ENCODE measurements at regions not wholly inside any gene's neighbourhood (a gene's known extent, or its start where the extent isn't known, plus 50 kb on each side); places are given as distances from the start of the nearest gene placed in this dataset.
"Not testable (repeated sequence)": the region's sequence is repeated elsewhere in the genome, so short reads cannot be mapped to it uniquely, and the experiment has no call there.

- ChIA-PET POLR2A (no interaction called here), CTCF (no interaction called here)
- Mint-ChIP-seq H3K9me3 (ENCODE audit: low read depth) (no peaks in the 10 kb centered on the region), H3K4me1 (no peaks in the 10 kb centered on the region), H3K27ac (no peak overlapping the region), H3K27me3 (peaks cover 3% of the 10 kb centered on the region), H3K36me3 (ENCODE audit: low read depth) (no peaks in the 10 kb centered on the region), H3K4me3 (no peak overlapping the region)
- intact Hi-C loops (cut with DNase I, micrococcal nuclease) = no loop called here
- ATAC-seq = no peak
- DNase-seq = no peak
Observed at GRCh38 chr2:220736778-220737177, 835.3 kb downstream of the EPHA4 start.

- Mint-ChIP-seq H3K9me3 (ENCODE audit: low read depth) (no peaks in the 10 kb centered on the region), H3K27ac (no peak overlapping the region), H3K27me3 (peaks cover 5% of the 10 kb centered on the region), H3K4me3 (no peak overlapping the region), H3K36me3 (ENCODE audit: low read depth) (no peaks in the 10 kb centered on the region), H3K4me1 (no peaks in the 10 kb centered on the region)
- no peak for DNase-seq
- ChIA-PET CTCF (no interaction called here), POLR2A (no interaction called here)
- no peak for ATAC-seq
- intact Hi-C loops (cut with DNase I, micrococcal nuclease) = no loop called here
Observed at GRCh38 chr2:220743203-220743602, 828.9 kb downstream of the EPHA4 start.

DNA sequence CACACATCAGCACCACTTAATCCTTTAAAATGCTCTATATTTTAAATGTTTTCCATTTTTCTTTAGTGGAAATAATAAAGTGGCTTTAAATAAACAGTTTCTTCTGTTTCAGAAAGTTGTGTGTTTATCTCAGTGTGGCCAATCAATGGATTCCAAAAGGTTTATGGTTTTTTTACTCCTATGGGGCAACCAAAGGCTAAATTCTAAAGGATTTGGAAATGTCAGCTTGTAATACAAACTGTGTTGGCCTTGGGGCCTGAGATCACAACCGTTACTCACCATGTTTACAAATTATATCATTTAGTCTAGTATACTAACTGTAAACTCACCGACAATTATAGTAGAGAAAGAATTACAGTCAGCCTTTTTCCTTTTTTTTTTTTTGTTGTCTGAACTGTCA, 827.2 kb downstream of the EPHA4 start:
- intact Hi-C loops (cut with DNase I, micrococcal nuclease) = loop anchor here in 1 of 2 experiments (1.0 kb wide), 1 partner anchor 31 kb away; no protein-coding TSS in a partner anchor
- Mint-ChIP-seq H3K36me3 (ENCODE audit: low read depth) (no peaks in the 10 kb centered on the region), H3K4me3 (no peak overlapping the region), H3K27me3 (peaks cover 5% of the 10 kb centered on the region), H3K9me3 (ENCODE audit: low read depth) (no peaks in the 10 kb centered on the region), H3K27ac (no peak overlapping the region), H3K4me1 (no peaks in the 10 kb centered on the region)
- ChIA-PET POLR2A (no interaction called here), CTCF (no interaction called here)
- ATAC-seq (no peak), DNase-seq (no peak)

DNA sequence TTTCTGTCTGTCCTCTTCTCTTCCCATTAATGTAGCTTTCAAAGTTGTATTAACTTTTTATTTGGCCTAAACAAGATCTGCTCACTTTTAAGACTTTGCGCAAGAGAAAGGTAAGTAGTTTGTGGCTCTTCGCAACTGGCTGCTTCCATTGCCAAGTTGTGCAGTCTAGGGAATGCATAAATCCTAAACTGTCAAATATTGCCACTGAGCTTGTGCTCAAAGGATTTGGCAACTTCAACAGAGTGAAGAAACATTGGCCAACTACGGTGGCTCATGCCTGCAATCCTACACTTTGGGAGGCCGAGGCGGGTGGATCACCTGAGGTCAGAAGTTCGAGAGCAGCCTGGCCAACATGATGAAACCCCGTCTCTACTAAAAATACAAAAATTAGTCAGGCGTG, 826.4 kb downstream of the EPHA4 start:
- no peaks in the 10 kb centered on the region for H3K9me3 Mint-ChIP-seq (ENCODE audit: low read depth)
- no peaks in the 10 kb centered on the region for H3K4me1 Mint-ChIP-seq
- H3K27ac Mint-ChIP-seq = no peak overlapping the region
- DNase-seq = no peak
- ChIA-PET CTCF (no interaction called here), POLR2A (no interaction called here)
- H3K27me3 Mint-ChIP-seq = peaks cover 2% of the 10 kb centered on the region
- no peaks in the 10 kb centered on the region for H3K36me3 Mint-ChIP-seq (ENCODE audit: low read depth)
- intact Hi-C loops (cut with DNase I, micrococcal nuclease) = loop anchor here in 1 of 2 experiments (1.0 kb wide), 1 partner anchor 31 kb away; no protein-coding TSS in a partner anchor
- ATAC-seq = no peak
- H3K4me3 Mint-ChIP-seq = no peak overlapping the region

GRCh38 chr2:220747736-220748135, 824.4 kb downstream of the EPHA4 start:
- ATAC-seq (no peak), DNase-seq (no peak)
- Mint-ChIP-seq H3K27me3 (peaks cover 4% of the 10 kb centered on the region), H3K4me3 (no peak overlapping the region), H3K9me3 (ENCODE audit: low read depth) (peaks cover 6% of the 10 kb centered on the region), H3K4me1 (no peaks in the 10 kb centered on the region), H3K36me3 (ENCODE audit: low read depth) (no peaks in the 10 kb centered on the region), H3K27ac (no peak overlapping the region)
- intact Hi-C loops (cut with DNase I, micrococcal nuclease) = no loop called here
- CTCF ChIA-PET = interaction anchor here (0.9 to 1.2 kb wide), 2 partner anchors 10 to 60 kb away, joined by 3 read pairs; no protein-coding TSS in a partner anchor
- POLR2A ChIA-PET = no interaction called here

DNA sequence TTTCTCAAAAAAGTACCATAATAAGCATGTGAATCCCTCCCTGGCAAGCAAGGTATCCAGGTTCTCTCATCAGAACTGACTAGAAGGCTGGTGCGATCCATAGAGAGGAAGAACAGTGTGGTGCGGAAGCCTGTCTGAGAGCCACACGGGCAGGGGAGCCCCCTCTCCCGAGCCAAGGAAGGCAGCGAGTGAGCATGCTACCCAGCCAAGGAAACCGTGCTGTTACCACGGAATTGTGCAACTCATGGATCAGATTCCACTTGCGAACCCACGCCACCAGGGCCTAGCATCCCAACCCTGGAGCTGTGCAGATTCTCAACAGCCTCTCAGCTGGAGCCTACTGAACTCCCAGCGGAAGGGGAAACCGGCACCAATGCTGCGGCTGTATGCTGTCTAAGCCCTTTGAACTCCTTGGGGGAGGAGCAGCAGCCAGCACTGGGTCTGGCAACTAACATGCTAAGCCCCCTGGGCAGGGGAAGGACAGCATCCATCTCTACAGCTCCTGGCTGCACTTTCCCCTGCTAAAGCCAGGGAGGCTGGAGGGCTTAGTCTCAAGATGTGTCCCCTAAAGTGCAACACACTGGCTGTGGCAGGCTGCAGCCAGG, 823.1 kb downstream of the EPHA4 start:
- DNase-seq (no peak), ATAC-seq (no peak)
- no peaks in the 10 kb centered on the region for H3K4me1 Mint-ChIP-seq
- CTCF ChIA-PET = no interaction called here
- intact Hi-C loops (cut with DNase I, micrococcal nuclease) = no loop called here
- no peak overlapping the region for H3K4me3 Mint-ChIP-seq
- no peaks in the 10 kb centered on the region for H3K36me3 Mint-ChIP-seq (ENCODE audit: low read depth)
- H3K27ac Mint-ChIP-seq = no peak overlapping the region
- POLR2A ChIA-PET = no interaction called here
- peaks cover 6% of the 10 kb centered on the region for H3K9me3 Mint-ChIP-seq (ENCODE audit: low read depth)
- peaks cover 2% of the 10 kb centered on the region for H3K27me3 Mint-ChIP-seq

- no peak overlapping the region for H3K4me3 Mint-ChIP-seq
- no peak overlapping the region for H3K27ac Mint-ChIP-seq
- peaks cover 2% of the 10 kb centered on the region for H3K27me3 Mint-ChIP-seq
- intact Hi-C loops (cut with DNase I, micrococcal nuclease) = no loop called here
- no peaks in the 10 kb centered on the region for H3K4me1 Mint-ChIP-seq
- POLR2A ChIA-PET = no interaction called here
- ATAC-seq (no peak), DNase-seq (no peak)
- no peaks in the 10 kb centered on the region for H3K36me3 Mint-ChIP-seq (ENCODE audit: low read depth)
- CTCF ChIA-PET = no interaction called here
- H3K9me3 Mint-ChIP-seq (ENCODE audit: low read depth) = peaks cover 6% of the 10 kb centered on the region
Observed at GRCh38 chr2:220753486-220753885, 818.6 kb downstream of the EPHA4 start.

GRCh38 chr2:220756653-220757052, 815.5 kb downstream of the EPHA4 start:
- Mint-ChIP-seq H3K9me3 (ENCODE audit: low read depth) (no peaks in the 10 kb centered on the region), H3K4me1 (no peaks in the 10 kb centered on the region), H3K27ac (no peak overlapping the region), H3K36me3 (ENCODE audit: low read depth) (no peaks in the 10 kb centered on the region), H3K4me3 (no peak overlapping the region), H3K27me3 (no peaks in the 10 kb centered on the region)
- DNase-seq (no peak), ATAC-seq (no peak)
- CTCF ChIA-PET = no interaction called here
- POLR2A ChIA-PET = no interaction called here
- intact Hi-C loops (cut with DNase I, micrococcal nuclease) = no loop called here

DNA sequence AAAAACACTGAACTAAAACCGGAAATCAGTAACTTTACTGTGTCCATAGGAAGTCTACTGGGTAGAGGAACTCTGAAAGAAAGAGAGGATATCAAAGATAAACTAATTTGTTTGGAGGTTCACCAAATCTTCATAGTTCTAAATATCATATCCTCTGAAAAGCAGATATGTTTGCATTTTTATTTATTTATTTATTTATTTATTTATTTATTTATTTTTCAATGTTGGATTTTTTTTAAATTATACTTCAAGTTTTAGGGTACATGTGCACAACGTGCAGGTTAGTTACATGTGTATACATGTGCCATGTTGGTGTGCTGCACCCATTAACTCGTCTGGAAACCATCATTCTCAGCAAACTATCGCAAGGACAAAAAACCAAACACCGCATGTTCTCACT, 813.7 kb downstream of the EPHA4 start:
- DNase-seq; H3K27me3 Mint-ChIP-seq; intact Hi-C loops (cut with DNase I, micrococcal nuclease); CTCF ChIA-PET; ATAC-seq; POLR2A ChIA-PET; H3K4me3 Mint-ChIP-seq; H3K36me3 Mint-ChIP-seq (ENCODE audit: low read depth); H3K9me3 Mint-ChIP-seq (ENCODE audit: low read depth); H3K4me1 Mint-ChIP-seq; H3K27ac Mint-ChIP-seq: not testable (repeated sequence)

- intact Hi-C loops (cut with DNase I, micrococcal nuclease) = no loop called here
- ATAC-seq = no peak
Observed at GRCh38 chr2:220764171-220764570, 807.9 kb downstream of the EPHA4 start.

GRCh38 chr2:220767591-220768255, 804.4 kb downstream of the EPHA4 start:
- Mint-ChIP-seq H3K27ac (no peak overlapping the region), H3K27me3 (no peaks in the 10 kb centered on the region), H3K4me3 (no peak overlapping the region), H3K4me1 (no peaks in the 10 kb centered on the region), H3K9me3 (ENCODE audit: low read depth) (no peaks in the 10 kb centered on the region), H3K36me3 (ENCODE audit: low read depth) (no peaks in the 10 kb centered on the region)
- CTCF ChIA-PET = no interaction called here
- DNase-seq (no peak), ATAC-seq (no peak)
- POLR2A ChIA-PET = no interaction called here
- intact Hi-C loops (cut with DNase I, micrococcal nuclease) = no loop called here

More at GRCh38 chr2:220764171-220764570, 807.9 kb downstream of the EPHA4 start:
- POLR2A ChIA-PET = no interaction called here
- no peaks in the 10 kb centered on the region for H3K27me3 Mint-ChIP-seq
- no peaks in the 10 kb centered on the region for H3K9me3 Mint-ChIP-seq (ENCODE audit: low read depth)
- H3K4me3 Mint-ChIP-seq = no peak overlapping the region
- CTCF ChIA-PET = no interaction called here
- H3K36me3 Mint-ChIP-seq (ENCODE audit: low read depth) = no peaks in the 10 kb centered on the region
- DNase-seq = no peak
- no peaks in the 10 kb centered on the region for H3K4me1 Mint-ChIP-seq
- H3K27ac Mint-ChIP-seq = no peak overlapping the region

DNA sequence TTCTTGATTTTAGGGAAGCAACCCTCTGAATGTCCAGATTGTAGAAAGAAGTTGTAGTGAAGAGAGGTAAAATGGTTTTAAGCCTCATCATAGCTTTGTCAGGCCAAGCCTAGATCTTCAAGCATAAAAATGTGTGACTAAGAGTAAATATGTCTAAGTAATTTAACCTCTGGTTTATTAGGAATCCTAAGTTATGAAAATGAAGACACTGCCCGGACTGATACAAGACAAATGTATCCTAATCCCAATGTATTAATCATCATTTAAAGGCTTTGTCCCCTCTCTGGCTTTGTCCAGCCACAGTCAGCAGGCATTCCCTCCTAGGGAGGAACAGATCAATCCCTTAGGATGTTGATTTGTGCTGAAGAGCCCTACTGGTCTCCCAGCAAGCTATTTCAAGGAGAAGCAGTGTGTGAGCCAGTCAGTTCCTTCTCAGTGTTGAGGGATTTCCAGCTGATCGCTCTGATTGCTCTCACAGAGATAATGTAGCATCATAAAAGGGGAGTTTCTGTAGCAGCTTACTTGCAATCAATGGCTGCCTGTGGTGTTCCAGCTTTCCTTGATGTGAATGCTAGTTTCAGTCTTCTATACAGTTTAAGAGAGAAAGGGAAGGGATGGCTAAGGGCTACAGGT, 796.1 kb downstream of the EPHA4 start:
- DNase-seq (no peak), ATAC-seq (no peak)
- ChIA-PET POLR2A (no interaction called here), CTCF (no interaction called here)
- H3K9me3 Mint-ChIP-seq (ENCODE audit: low read depth) = no peaks in the 10 kb centered on the region
- H3K27ac Mint-ChIP-seq = no peak overlapping the region
- peaks cover 4% of the 10 kb centered on the region for H3K27me3 Mint-ChIP-seq
- intact Hi-C loops (cut with DNase I, micrococcal nuclease) = no loop called here
- H3K4me1 Mint-ChIP-seq = no peaks in the 10 kb centered on the region
- no peak overlapping the region for H3K4me3 Mint-ChIP-seq
- H3K36me3 Mint-ChIP-seq (ENCODE audit: low read depth) = no peaks in the 10 kb centered on the region
